Middle frontal gyrus (tissue), 1 donor: ENCODE measurements at regions not wholly inside any gene's neighbourhood (a gene's known extent, or its start where the extent isn't known, plus 50 kb on each side); places are given as distances from the start of the nearest gene placed in this dataset.

Experiments
- DNase-seq: peaks from one replicate; pipeline ENCODE4 v3.0.0-alpha.2; 2015; ENCODE audit warnings: low spot score; ENCODE audit errors: extremely low spot score

GRCh38 chr18:41700416-41700815 is 254.6 kb upstream of the PIK3C3 start:
- no peak for DNase-seq

GRCh38 chr18:41695441-41695840 is 259.6 kb upstream of the PIK3C3 start:
- DNase-seq = no peak

- no peak for DNase-seq
Observed at GRCh38 chr18:41693008-41693407, 262.0 kb upstream of the PIK3C3 start.

GRCh38 chr18:41690332-41691127 is 264.5 kb upstream of the PIK3C3 start:
- no peak for DNase-seq

GRCh38 chr18:41687138-41687537 is 267.9 kb upstream of the PIK3C3 start:
- DNase-seq = no peak

GRCh38 chr18:41681138-41681880 is 273.7 kb upstream of the PIK3C3 start:
- no peak for DNase-seq

- no peak for DNase-seq
Observed at GRCh38 chr18:41674506-41674905, 280.5 kb upstream of the PIK3C3 start.

- no peak for DNase-seq
Observed at GRCh38 chr18:41666231-41666630, 288.8 kb upstream of the PIK3C3 start.

- no peak for DNase-seq
Observed at GRCh38 chr18:41665210-41665609, 289.8 kb upstream of the PIK3C3 start.

- no peak for DNase-seq
Observed at GRCh38 chr18:41660654-41661053, 294.4 kb upstream of the PIK3C3 start.

- no peak for DNase-seq
Observed at GRCh38 chr18:41659438-41660130, 295.4 kb upstream of the PIK3C3 start.

- no peak for DNase-seq
Observed at GRCh38 chr18:41657189-41657588, 297.8 kb upstream of the PIK3C3 start.

GRCh38 chr18:41655074-41655473 is 300.0 kb upstream of the PIK3C3 start:
- no peak for DNase-seq

GRCh38 chr18:41647914-41648313 is 307.1 kb upstream of the PIK3C3 start:
- no peak for DNase-seq

- no peak for DNase-seq
Observed at GRCh38 chr18:41646915-41647620, 308.0 kb upstream of the PIK3C3 start.

GRCh38 chr18:41645589-41646360 is 309.3 kb upstream of the PIK3C3 start:
- no peak for DNase-seq

- no peak for DNase-seq
Observed at GRCh38 chr18:41644466-41644865, 310.6 kb upstream of the PIK3C3 start.

- no peak for DNase-seq
Observed at GRCh38 chr18:41643427-41643826, 311.6 kb upstream of the PIK3C3 start.

- no peak for DNase-seq
Observed at GRCh38 chr18:41642756-41643155, 312.3 kb upstream of the PIK3C3 start.

- DNase-seq = no peak
Observed at GRCh38 chr18:41639218-41639617, 315.8 kb upstream of the PIK3C3 start.
